ENCODE measurements at regions not wholly inside any gene's neighbourhood (a gene's known extent, or its start where the extent isn't known, plus 50 kb on each side); places are given as distances from the start of the nearest gene placed in this dataset.
"Not testable (repeated sequence)": the region's sequence is repeated elsewhere in the genome, so short reads cannot be mapped to it uniquely, and the experiment has no call there.

DNA sequence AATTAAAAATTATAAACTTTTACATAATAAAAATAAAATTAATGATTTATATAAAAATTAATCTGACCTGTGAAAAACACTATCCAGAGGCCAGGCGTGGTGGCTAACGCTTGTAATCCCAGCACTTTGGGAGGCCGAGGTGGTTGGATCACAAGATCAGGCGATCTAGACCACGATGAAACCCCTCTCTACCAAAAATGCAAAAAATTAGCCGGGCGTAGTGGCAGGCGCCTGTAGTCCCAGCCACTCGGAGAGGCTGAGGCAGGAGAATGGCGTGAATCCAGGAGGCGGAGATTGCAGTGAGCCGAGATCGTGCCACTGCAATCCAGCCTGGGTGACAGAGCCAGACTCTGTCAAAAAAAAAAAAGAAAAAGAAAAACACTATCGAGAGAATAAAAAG lies 4865.2 kb upstream of the OR11H1 start:
- TF ChIP-seq, protein P1, sequence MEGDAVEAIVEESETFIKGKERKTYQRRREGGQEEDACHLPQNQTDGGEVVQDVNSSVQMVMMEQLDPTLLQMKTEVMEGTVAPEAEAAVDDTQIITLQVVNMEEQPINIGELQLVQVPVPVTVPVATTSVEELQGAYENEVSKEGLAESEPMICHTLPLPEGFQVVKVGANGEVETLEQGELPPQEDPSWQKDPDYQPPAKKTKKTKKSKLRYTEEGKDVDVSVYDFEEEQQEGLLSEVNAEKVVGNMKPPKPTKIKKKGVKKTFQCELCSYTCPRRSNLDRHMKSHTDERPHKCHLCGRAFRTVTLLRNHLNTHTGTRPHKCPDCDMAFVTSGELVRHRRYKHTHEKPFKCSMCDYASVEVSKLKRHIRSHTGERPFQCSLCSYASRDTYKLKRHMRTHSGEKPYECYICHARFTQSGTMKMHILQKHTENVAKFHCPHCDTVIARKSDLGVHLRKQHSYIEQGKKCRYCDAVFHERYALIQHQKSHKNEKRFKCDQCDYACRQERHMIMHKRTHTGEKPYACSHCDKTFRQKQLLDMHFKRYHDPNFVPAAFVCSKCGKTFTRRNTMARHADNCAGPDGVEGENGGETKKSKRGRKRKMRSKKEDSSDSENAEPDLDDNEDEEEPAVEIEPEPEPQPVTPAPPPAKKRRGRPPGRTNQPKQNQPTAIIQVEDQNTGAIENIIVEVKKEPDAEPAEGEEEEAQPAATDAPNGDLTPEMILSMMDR (IDR thresholded peaks at IDR 0.05; ENCODE audit: borderline replicate concordance, extremely low read depth, low read length, poor library complexity, severe bottlenecking), result not testable (repeated sequence)
- TF ChIP-seq EZH2 (IDR thresholded peaks at IDR 0.05; ENCODE audit: borderline replicate concordance, low read depth, low read length, severe bottlenecking), result not testable (repeated sequence)

Measured in DND-41 (cell line).